Cardiac fibroblast (primary cell): ENCODE measurements at regions not wholly inside any gene's neighbourhood (a gene's known extent, or its start where the extent isn't known, plus 50 kb on each side); places are given as distances from the start of the nearest gene placed in this dataset.
A peak's percentile ranks its signal among the peaks of the same experiment; 100 is the strongest.

Experiments
- DNase-seq, 2 donors: peaks; one replicate each; pipeline versions ENCODE4 v3.0.0 to v3.0.0-alpha.2; 2010; ENCODE audit warnings: low read depth in 2 of 2
- H3K4me3 ChIP-seq, 2 donors: replicated peaks in 1 of 2; 1 replicate in 1 of 2; 2 replicates in 1 of 2; pipeline ENCODE4 v1.5.1; 2011; ENCODE audit warnings: low read depth in 2 of 2, low read length in 2 of 2, mild to moderate bottlenecking in 2 of 2, moderate library complexity in 1 of 2
- TF ChIP-seq, protein P1 (sequence below): IDR thresholded peaks from one replicate; pipeline ENCODE4 v1.5.1; 2011; ENCODE audit warnings: low read depth, mild to moderate bottlenecking, low read length, inconsistent platforms

DNA sequence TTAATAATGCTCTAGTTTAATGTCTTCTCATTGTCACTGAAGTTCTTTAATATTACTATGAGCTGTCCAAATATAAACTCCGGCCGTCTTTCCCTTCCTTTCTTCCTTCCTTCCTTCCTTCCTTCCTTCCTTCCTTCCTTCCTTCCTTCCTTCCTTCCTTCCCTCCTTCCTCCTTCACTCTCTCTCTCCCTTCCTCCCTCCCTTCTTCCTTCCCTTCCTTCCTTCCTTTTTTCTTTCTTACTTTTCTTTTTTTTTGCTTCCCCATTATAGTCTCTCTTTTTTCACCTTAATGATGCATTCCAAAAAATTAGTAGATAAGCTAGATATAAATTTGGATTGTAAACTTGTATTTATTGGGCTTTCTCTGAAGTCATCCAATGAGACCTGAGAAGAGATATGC is 431.0 kb upstream of the ADGRL4 start:
- H3K4me3 ChIP-seq = no peak overlapping the region
- no peak for DNase-seq
- TF ChIP-seq, protein P1, sequence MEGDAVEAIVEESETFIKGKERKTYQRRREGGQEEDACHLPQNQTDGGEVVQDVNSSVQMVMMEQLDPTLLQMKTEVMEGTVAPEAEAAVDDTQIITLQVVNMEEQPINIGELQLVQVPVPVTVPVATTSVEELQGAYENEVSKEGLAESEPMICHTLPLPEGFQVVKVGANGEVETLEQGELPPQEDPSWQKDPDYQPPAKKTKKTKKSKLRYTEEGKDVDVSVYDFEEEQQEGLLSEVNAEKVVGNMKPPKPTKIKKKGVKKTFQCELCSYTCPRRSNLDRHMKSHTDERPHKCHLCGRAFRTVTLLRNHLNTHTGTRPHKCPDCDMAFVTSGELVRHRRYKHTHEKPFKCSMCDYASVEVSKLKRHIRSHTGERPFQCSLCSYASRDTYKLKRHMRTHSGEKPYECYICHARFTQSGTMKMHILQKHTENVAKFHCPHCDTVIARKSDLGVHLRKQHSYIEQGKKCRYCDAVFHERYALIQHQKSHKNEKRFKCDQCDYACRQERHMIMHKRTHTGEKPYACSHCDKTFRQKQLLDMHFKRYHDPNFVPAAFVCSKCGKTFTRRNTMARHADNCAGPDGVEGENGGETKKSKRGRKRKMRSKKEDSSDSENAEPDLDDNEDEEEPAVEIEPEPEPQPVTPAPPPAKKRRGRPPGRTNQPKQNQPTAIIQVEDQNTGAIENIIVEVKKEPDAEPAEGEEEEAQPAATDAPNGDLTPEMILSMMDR = no peak

DNA sequence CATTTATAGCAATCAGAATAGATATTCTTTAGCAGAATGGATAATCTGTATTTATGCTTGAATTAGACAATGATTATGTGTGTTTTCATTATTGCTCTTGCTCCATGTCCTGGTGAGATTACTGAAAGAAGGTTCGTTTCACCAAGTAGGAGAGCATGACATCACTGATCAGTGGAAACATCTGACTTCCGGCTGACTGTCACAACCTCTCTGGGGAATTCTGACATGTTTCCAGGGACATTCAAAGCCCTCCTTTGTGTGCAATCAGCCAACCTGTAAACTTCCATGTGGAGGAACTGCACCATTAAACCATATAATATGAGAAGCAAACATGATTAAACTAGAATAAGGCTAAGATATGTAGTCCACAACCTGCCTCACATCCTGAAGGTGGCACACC is 424.8 kb upstream of the ADGRL4 start:
- TF ChIP-seq, protein P1 = no peak
- DNase-seq = peak in 1 of 2 donors; percentile 3
- H3K4me3 ChIP-seq = no peak overlapping the region

DNA sequence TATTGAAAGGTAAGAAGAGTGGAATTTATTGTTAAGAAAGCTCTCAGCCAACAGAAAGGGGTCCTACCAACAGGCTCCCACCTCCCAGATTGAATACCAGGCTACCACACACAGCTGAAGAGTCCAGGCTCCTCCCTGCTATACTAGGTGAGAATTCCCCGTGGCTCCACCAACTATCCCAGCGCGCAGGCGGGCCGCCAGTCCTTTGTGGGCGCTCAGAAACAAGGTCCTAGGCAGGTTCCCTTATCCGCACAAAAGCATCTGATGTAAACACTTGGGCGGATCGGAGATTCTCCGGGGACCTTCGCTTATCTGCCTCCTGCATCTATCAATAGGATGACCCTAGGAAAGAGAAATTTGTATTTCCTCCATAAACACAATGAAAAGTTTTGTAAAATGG is 423.9 kb upstream of the ADGRL4 start:
- TF ChIP-seq, protein P1 = no peak
- DNase-seq = no peak
- H3K4me3 ChIP-seq = no peak overlapping the region

DNA sequence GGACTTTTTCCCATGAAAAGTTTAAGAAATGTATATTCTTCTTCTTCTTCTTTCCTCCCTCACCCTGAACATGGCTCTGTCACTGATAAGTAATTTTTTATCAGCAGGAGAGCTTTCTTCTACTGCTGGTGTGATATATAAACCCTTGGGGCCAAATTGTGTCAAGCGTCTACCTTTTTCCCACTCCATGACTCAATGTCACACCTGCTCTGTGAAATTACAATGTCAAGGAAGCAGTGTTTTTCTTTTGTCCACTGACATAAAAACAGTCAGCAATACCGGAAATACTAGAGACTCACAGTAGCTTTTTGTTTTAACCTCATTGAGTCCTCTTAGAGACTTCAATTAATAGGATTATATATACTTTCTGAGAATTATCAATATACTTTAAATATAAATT is 416.2 kb upstream of the ADGRL4 start:
- TF ChIP-seq, protein P1 = no peak
- H3K4me3 ChIP-seq = no peak overlapping the region
- no peak for DNase-seq

DNA sequence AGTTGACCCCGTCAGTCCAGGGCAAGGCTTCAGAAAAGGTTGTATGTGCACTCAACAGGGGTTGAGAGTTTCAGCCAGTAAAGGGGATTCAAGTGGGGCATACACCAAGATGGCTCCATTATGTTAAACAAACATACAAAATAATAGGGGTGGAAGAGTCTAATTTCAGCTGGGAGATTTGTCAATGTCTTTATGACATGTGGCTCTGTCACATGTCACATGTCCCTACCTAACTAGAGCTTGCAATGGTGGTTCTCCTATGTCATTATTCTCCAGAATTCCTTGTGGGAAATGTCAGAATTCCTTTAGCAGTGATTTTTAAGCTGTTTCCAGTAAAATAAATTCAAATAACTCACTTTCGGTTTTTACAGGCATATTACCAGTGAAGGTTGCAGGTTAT is 392.0 kb upstream of the ADGRL4 start:
- TF ChIP-seq, protein P1 = no peak

DNA sequence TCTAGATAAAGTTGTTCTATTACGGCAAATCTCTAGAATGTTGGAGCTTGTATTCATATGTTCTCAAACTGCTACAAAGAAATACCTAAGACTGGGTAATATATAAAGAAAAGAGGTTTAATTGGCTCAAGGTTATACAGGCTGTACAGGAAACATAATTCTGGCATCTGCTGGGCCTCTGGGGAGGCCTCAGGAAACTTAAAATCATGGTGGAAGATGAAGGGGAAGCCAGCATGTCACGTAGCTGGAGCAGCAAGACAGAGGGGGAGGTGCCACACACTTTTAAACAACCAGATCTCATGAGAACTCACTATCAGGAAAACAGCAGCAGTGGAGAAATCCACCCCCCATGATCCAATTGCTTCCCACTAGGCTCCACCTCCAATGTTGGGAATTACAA is 390.4 kb upstream of the ADGRL4 start:
- TF ChIP-seq, protein P1 = no peak
- no peak for DNase-seq
- no peak overlapping the region for H3K4me3 ChIP-seq

More for the DNA sequence above, 392.0 kb upstream of the ADGRL4 start:
- no peak overlapping the region for H3K4me3 ChIP-seq
- no peak for DNase-seq

DNA sequence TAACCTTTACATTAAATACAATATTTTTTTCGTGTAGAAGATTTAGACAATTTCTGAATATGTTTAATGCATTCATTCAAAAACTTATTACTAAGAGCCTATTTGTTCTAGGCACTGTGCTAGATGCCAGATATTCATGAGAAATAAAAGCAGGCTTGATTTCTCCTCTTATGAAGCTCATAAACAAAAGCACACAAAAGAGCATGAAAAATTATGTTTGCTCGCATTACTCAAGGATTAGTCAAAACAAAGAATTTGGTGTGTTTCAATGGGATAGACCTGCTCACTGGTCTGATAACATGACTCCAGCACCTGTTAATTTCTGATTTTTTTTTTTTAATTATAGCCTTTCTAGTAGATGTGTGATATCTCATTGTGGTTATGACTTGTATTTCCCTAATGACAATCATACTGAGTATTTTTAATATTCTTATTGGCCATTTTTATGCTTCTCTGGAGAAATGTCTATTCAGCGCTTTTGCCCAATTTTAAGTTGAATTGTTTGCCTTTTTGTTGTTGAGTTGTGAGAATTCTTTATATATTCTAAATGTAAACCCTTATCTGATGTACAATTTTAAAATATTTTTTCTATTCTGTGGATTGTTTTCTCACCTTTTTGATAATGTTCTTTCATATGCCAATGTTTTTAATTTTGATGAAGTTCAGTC is 382.3 kb upstream of the ADGRL4 start:
- TF ChIP-seq, protein P1 = no peak
- DNase-seq = no peak
- no peak overlapping the region for H3K4me3 ChIP-seq
